ENCODE measurements at regions not wholly inside any gene's neighbourhood (a gene's known extent, or its start where the extent isn't known, plus 50 kb on each side); places are given as distances from the start of the nearest gene placed in this dataset.

DNA sequence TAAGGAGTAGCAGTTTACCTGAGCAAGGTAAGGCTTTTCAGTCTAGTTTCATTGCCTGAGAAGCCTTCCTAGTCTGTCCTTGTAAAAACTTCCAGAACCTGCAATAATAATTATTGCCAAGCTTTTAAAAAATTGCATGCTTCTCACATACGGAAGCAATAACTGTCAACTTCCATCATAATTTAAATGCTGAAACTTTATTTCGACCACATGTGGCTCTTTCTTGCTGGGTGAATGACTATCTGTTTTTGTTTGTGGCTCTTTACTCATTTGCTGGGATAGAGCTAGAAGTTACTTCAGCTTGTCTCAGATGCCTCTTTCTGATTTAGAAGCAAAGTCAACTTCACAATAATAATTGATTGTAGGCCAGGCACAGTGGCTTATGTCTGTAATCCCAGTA lies 95.9 kb upstream of the COL21A1 start:
- TF ChIP-seq POLR2A (IDR thresholded peaks at IDR 0.05) (no peak), EP300 (IDR thresholded peaks at IDR 0.05) (no peak), POLR2AphosphoS5 (IDR thresholded peaks at IDR 0.05) (no peak)
- TF ChIP-seq, protein P1, sequence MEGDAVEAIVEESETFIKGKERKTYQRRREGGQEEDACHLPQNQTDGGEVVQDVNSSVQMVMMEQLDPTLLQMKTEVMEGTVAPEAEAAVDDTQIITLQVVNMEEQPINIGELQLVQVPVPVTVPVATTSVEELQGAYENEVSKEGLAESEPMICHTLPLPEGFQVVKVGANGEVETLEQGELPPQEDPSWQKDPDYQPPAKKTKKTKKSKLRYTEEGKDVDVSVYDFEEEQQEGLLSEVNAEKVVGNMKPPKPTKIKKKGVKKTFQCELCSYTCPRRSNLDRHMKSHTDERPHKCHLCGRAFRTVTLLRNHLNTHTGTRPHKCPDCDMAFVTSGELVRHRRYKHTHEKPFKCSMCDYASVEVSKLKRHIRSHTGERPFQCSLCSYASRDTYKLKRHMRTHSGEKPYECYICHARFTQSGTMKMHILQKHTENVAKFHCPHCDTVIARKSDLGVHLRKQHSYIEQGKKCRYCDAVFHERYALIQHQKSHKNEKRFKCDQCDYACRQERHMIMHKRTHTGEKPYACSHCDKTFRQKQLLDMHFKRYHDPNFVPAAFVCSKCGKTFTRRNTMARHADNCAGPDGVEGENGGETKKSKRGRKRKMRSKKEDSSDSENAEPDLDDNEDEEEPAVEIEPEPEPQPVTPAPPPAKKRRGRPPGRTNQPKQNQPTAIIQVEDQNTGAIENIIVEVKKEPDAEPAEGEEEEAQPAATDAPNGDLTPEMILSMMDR (IDR thresholded peaks at IDR 0.05), result no peak
